ENCODE measurements at regions not wholly inside any gene's neighbourhood (a gene's known extent, or its start where the extent isn't known, plus 50 kb on each side); places are given as distances from the start of the nearest gene placed in this dataset.

GRCh38 chr12:91434081-91434480 is 251.5 kb upstream of the DCN start:
- no peak for DNase-seq (ENCODE audit: low read depth, low spot score)
- H3K4me3 ChIP-seq (ENCODE audit: low read depth in 2 of 2, low read length in 2 of 2): no peak overlapping the region
- H3K9me3 ChIP-seq (ENCODE audit: control insufficient read depth, insufficient read depth, low read depth, low read length): no peaks in the 10 kb centered on the region
- BruUV-seq (replicated peaks): no TSS peak
- ChIA-PET POLR2A (no interaction called here), CTCF (no interaction called here)
- no peak overlapping the region for H3K27ac ChIP-seq (ENCODE audit: low read length)
- no peaks in the 10 kb centered on the region for H3K4me1 ChIP-seq (ENCODE audit: control insufficient read depth, insufficient read depth, low read length)
- in situ Hi-C loops (cut with HindIII; ENCODE audit: low pct_unique_long_range_greater_than_20kb, low sequenced_read_pairs) (no loop called here), intact Hi-C loops (cut with micrococcal nuclease; ENCODE audit: unreplicated experiment) (no loop called here)
- ATAC-seq: no peak
- no peaks in the 10 kb centered on the region for H3K27me3 ChIP-seq (ENCODE audit: control insufficient read depth, insufficient read depth, low read length)
- H3K36me3 ChIP-seq (ENCODE audit: control insufficient read depth, insufficient read depth, low read length): no peaks in the 10 kb centered on the region
- TF ChIP-seq SIN3A (IDR thresholded peaks at IDR 0.05; ENCODE audit: borderline replicate concordance, insufficient read depth, low read depth, low read length): no peak
- TF ChIP-seq REST (IDR thresholded peaks at IDR 0.05; ENCODE audit: insufficient read depth in 1 of 2, low read depth in 2 of 2, low read length in 1 of 2): no peak
- no peak for TF ChIP-seq TCF7L2 (IDR thresholded peaks at IDR 0.05; ENCODE audit: low read depth, low read length)
- no peak for TF ChIP-seq POLR2AphosphoS5 (IDR thresholded peaks at IDR 0.05; ENCODE audit: low read depth, low read length)
- TF ChIP-seq CTCF (IDR thresholded peaks at IDR 0.05): no peak

- POLR2A ChIA-PET: no interaction called here
- ATAC-seq: no peak
Observed at GRCh38 chr12:91432755-91433154, 250.1 kb upstream of the DCN start.

More at GRCh38 chr12:91432755-91433154, 250.1 kb upstream of the DCN start:
- Histone ChIP-seq H3K27me3 (ENCODE audit: control insufficient read depth, insufficient read depth, low read length) (no peaks in the 10 kb centered on the region), H3K27ac (ENCODE audit: low read length) (no peak overlapping the region), H3K36me3 (ENCODE audit: control insufficient read depth, insufficient read depth, low read length) (no peaks in the 10 kb centered on the region), H3K9me3 (ENCODE audit: control insufficient read depth, insufficient read depth, low read depth, low read length) (no peaks in the 10 kb centered on the region), H3K4me1 (ENCODE audit: control insufficient read depth, insufficient read depth, low read length) (no peaks in the 10 kb centered on the region), H3K4me3 (ENCODE audit: low read depth in 2 of 2, low read length in 2 of 2) (no peak overlapping the region)
- TF ChIP-seq REST (IDR thresholded peaks at IDR 0.05; ENCODE audit: insufficient read depth in 1 of 2, low read depth in 2 of 2, low read length in 1 of 2): no peak
- no peak for TF ChIP-seq SIN3A (IDR thresholded peaks at IDR 0.05; ENCODE audit: borderline replicate concordance, insufficient read depth, low read depth, low read length)
- no peak for TF ChIP-seq TCF7L2 (IDR thresholded peaks at IDR 0.05; ENCODE audit: low read depth, low read length)
- no peak for TF ChIP-seq POLR2AphosphoS5 (IDR thresholded peaks at IDR 0.05; ENCODE audit: low read depth, low read length)
- in situ Hi-C loops (cut with HindIII; ENCODE audit: low pct_unique_long_range_greater_than_20kb, low sequenced_read_pairs): no loop called here
- no TSS peak for BruUV-seq (replicated peaks)
- CTCF ChIA-PET: interaction anchor here (0.6 kb wide), 1 partner anchor 16 kb away, joined by 6 read pairs; no protein-coding TSS in a partner anchor
- intact Hi-C loops (cut with micrococcal nuclease; ENCODE audit: unreplicated experiment): no loop called here
- no peak for DNase-seq (ENCODE audit: low read depth, low spot score)
